Choroid plexus epithelial cell (primary cell): ENCODE measurements at regions not wholly inside any gene's neighbourhood (a gene's known extent, or its start where the extent isn't known, plus 50 kb on each side); places are given as distances from the start of the nearest gene placed in this dataset.
A peak's percentile ranks its signal among the peaks of the same experiment; 100 is the strongest.

ENCODE experiments used
- DNase-seq: peaks from one replicate; pipeline ENCODE4 v3.0.0-alpha.2; 2010; ENCODE audit warnings: low read depth
- H3K4me3 ChIP-seq: 2 replicates; pipeline ENCODE4 v1.5.1; 2011; ENCODE audit warnings: low read depth, mild to moderate bottlenecking, control low read depth, low read length, moderate library complexity
- TF ChIP-seq, protein P1 (sequence below): conservative IDR thresholded peaks from 2 replicates; pipeline ENCODE4 v1.5.1; 2011; ENCODE audit warnings: low read depth, mild to moderate bottlenecking, control low read depth, inconsistent platforms, low read length, moderate library complexity

- H3K4me3 ChIP-seq, result no peak overlapping the region
- TF ChIP-seq, protein P1, sequence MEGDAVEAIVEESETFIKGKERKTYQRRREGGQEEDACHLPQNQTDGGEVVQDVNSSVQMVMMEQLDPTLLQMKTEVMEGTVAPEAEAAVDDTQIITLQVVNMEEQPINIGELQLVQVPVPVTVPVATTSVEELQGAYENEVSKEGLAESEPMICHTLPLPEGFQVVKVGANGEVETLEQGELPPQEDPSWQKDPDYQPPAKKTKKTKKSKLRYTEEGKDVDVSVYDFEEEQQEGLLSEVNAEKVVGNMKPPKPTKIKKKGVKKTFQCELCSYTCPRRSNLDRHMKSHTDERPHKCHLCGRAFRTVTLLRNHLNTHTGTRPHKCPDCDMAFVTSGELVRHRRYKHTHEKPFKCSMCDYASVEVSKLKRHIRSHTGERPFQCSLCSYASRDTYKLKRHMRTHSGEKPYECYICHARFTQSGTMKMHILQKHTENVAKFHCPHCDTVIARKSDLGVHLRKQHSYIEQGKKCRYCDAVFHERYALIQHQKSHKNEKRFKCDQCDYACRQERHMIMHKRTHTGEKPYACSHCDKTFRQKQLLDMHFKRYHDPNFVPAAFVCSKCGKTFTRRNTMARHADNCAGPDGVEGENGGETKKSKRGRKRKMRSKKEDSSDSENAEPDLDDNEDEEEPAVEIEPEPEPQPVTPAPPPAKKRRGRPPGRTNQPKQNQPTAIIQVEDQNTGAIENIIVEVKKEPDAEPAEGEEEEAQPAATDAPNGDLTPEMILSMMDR, result no peak
- DNase-seq, result no peak
Observed at GRCh38 chr9:107744873-107745272, 255.3 kb upstream of the KLF4 start.

- DNase-seq, result no peak
- TF ChIP-seq, protein P1, result no peak
- H3K4me3 ChIP-seq, result no peak overlapping the region
Observed at GRCh38 chr9:107742531-107743309, 253.2 kb upstream of the KLF4 start.

DNA sequence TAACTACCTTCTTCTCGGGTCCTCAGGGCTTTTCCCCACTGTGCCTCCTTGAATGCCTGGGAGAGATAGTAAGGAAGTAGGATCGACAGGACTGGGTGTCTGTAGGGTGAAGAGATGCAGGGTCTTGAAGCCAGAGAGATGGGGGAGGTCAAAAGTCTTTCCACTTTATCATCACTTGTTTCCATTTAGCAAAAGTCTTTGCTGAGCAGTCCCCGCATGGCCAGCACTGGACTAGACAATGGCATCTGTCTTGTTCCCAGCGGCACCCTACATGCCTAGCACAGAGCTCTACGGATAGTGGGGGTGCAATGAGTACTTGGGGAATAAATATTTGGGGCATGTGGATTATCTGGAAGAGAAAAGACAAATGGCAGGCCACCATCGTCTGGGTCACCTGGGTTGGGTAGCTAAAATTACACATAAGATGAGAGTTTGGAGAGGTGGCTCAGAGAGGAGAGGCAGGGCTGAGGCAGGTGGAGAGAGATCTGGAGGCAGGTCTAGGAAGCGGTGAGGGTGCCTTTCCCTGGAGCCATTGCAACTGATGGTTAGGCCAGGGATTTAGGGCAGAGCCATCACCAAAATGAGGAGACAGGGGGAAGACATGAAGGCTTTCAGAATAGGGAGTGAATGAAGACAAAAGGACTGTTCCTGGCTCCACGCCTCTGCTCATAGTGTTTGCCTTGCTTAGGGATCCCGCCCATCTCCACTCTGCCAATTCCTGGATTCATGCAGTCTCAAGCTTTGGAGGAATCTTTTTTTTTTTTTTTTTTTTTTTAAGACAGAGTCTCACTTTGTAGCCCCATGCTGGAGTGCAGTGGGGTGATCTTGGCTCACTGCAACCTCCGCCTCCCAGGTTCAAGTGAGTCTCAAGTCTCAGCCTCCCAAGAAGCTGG is 250.8 kb upstream of the KLF4 start:
- DNase-seq, result no peak
- H3K4me3 ChIP-seq, result no peak overlapping the region
- TF ChIP-seq, protein P1, result no peak

DNA sequence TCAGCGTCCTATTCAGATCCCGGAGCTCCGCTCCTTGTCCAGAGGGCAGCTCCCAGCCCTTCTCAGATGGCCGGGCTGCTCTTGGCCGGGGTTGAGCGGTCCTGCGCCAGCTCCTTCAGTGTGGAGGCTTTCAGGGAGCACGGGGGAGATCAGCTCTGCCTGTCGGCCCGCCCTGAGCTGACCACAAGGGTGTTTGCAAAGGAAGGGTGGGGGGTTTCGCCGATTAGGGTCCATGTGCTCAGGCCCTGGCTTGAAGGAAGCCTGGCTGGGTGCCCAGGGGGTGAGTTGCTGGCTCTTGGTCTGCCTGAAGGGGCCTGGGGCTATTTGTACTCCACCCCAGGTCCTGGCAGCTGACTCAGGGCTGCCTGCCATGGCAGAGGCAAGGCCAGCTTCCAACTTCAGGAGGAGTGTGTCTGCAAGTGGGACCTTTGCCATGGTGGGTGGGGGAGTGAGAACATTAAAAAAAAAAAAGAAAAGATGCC is 250.1 kb upstream of the KLF4 start:
- no peak overlapping the region for H3K4me3 ChIP-seq
- no peak for DNase-seq
- TF ChIP-seq, protein P1, result no peak

- no peak for DNase-seq
- TF ChIP-seq, protein P1, result no peak
- no peak overlapping the region for H3K4me3 ChIP-seq
Observed at GRCh38 chr9:107738789-107739188, 249.2 kb upstream of the KLF4 start.

DNA sequence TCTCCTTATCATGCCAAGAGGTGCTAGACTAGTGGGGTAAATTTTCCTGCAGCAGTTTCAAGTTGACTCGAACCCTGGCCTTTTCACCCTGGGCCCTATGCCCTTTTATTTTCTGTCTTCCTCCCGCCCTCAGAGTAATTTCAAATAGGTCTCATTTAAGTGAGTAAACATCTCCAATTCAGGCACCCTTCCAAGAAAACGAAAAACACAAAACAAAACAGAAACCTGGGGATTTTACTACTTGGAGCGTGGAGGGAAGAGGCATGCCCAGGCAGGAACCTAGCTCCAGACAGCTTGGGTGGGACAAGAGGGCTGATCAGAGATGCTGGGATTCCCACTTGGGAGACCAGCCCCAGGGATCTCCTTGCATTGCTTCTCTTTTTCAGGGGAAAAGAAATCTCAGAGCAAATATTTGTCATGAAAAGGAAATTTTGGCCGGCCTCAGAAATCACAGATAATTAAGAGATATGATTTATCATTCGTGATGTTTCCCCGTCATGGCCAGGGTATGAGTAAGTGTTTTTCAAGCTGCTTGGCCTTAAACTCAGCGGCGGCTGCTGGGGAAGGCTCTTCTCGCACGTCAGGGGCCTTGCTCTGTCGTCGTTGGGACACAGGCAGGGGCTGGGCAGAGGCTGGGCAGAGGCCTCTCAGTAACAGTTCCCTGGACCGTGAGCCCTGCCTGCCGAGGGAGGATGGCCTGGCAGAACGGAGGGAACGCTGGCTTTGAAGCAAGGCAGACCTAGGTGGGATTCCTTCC is 248.6 kb upstream of the KLF4 start:
- H3K4me3 ChIP-seq, result no peak overlapping the region
- DNase-seq, result peak; percentile 68
- TF ChIP-seq, protein P1, result no peak
